PC-9 (cell line): ENCODE measurements at regions not wholly inside any gene's neighbourhood (a gene's known extent, or its start where the extent isn't known, plus 50 kb on each side); places are given as distances from the start of the nearest gene placed in this dataset.

Source experiments
- BruUV-seq: library from RNA; stranded (reverse); fragments of 400-500 nt; replicated peaks from 2 replicates; lab custom pipeline; 2021; lab: Mats Ljungman, UMichigan
- CTCF ChIA-PET: fragments of 300-600 bp; sonication (Branson Sonifier 250); formaldehyde crosslinking; loops from one replicate; lab custom pipeline; 2022; ENCODE audit warnings: antibody characterized with exemption; lab: Charles Lee
- POLR2A ChIA-PET: fragments of 300-600 bp; sonication (Branson Sonifier 250); formaldehyde crosslinking; loops from one replicate; lab custom pipeline; 2022; ENCODE audit warnings: antibody characterized with exemption; ENCODE audit not compliant: unreplicated experiment; lab: Charles Lee
- DNase-seq, 2 experiments: peaks; one replicate each; pipeline versions ENCODE4 v3.0.0 to v3.0.0-alpha.2; 2015 to 2022; ENCODE audit warnings: mixed read lengths in 1 of 2
- H2AFZ ChIP-seq: fragments of 200-600 bp; sonication (generic); 2 replicates; pipeline ENCODE4 v1.8.1; 2017; ENCODE audit warnings: antibody characterized with exemption
- H3F3A ChIP-seq: fragments of 200-600 bp; sonication (generic); 2 replicates; pipeline ENCODE4 v1.8.1; 2017; ENCODE audit warnings: antibody characterized with exemption, mild to moderate bottlenecking, low read depth; ENCODE audit not compliant: insufficient read depth
- H3K27ac ChIP-seq: fragments of 200-600 bp; sonication (generic); 2 replicates; pipeline ENCODE4 v1.6.1; 2016; ENCODE audit warnings: mixed run types
- H3K27me3 ChIP-seq: fragments of 200-600 bp; sonication (generic); 2 replicates; pipeline ENCODE4 v1.6.1; 2016; ENCODE audit warnings: low read depth, mixed run types; ENCODE audit not compliant: insufficient read depth
- H3K36me3 ChIP-seq: fragments of 200-600 bp; sonication (generic); 2 replicates; pipeline ENCODE4 v1.6.1; 2016; ENCODE audit warnings: low read depth, mixed run types
- H3K4me1 ChIP-seq: fragments of 200-600 bp; sonication (generic); replicated peaks from 2 replicates; pipeline ENCODE4 v1.6.1; 2016; ENCODE audit warnings: mixed run types; ENCODE audit not compliant: insufficient read depth
- H3K4me2 ChIP-seq: fragments of 200-600 bp; sonication (generic); 2 replicates; pipeline ENCODE4 v1.6.1; 2017; ENCODE audit warnings: mixed run types
- H3K4me3 ChIP-seq: fragments of 200-600 bp; sonication (generic); 2 replicates; pipeline ENCODE4 v1.6.1; 2016; ENCODE audit warnings: mixed run types
- H3K79me2 ChIP-seq: fragments of 200-600 bp; sonication (generic); 2 replicates; pipeline ENCODE4 v1.6.1; 2017; ENCODE audit warnings: low read depth, mixed run types
- H3K9me2 ChIP-seq: fragments of 200-600 bp; sonication (generic); 2 replicates; pipeline ENCODE4 v1.8.1; 2017; ENCODE audit warnings: mild to moderate bottlenecking; ENCODE audit not compliant: insufficient read depth
- H3K9me3 ChIP-seq: fragments of 200-600 bp; sonication (generic); 2 replicates; pipeline ENCODE4 v1.8.1; 2016; ENCODE audit warnings: low read depth; ENCODE audit not compliant: insufficient read depth
- H4K20me1 ChIP-seq: fragments of 200-600 bp; sonication (generic); 2 replicates; pipeline ENCODE4 v1.8.1; 2017; ENCODE audit not compliant: insufficient read depth
- CTCF ChIP-seq: fragments of 200-600 bp; sonication (generic); conservative IDR thresholded peaks from 2 replicates; pipeline ENCODE4 v1.6.1; 2017; ENCODE audit warnings: mixed run types, antibody characterized with exemption, mild to moderate bottlenecking, moderate library complexity
- EZH2 ChIP-seq: fragments of 200-600 bp; sonication (generic); IDR thresholded peaks from 2 replicates; pipeline ENCODE4 v1.8.0; 2017; ENCODE audit warnings: antibody characterized with exemption, low read depth
- intact Hi-C: fragments of 100-400 bp; cut with micrococcal nuclease; formaldehyde crosslinking; loops from one replicate; pipeline ENCODE4 v1.10.0; 2022; ENCODE audit not compliant: unreplicated experiment

GRCh38 chr1:147825586-147825985, 65.2 kb upstream of the GJA5 start:
- Histone ChIP-seq H3K9me3 (peaks cover 3% of the 10 kb centered on the region; the same call in 1 of the 2 replicates), H4K20me1 (no peaks in the 10 kb centered on the region), H3K27me3 (no peaks in the 10 kb centered on the region), H2AFZ (no peak overlapping the region), H3K9me2 (no peaks in the 10 kb centered on the region), H3K4me1 (peaks cover 35% of the 10 kb centered on the region), H3K36me3 (no peaks in the 10 kb centered on the region), H3K4me3 (no peak overlapping the region), H3K4me2 (no peak overlapping the region), H3K27ac (no peak overlapping the region), H3K79me2 (no peaks in the 10 kb centered on the region), H3F3A (peaks cover 26% of the 10 kb centered on the region)
- ChIA-PET CTCF (no interaction called here), POLR2A (no interaction called here)
- BruUV-seq = no TSS peak
- TF ChIP-seq CTCF (no peak), EZH2 (no peak)
- intact Hi-C loops = no loop called here
- DNase-seq = no peak

- Histone ChIP-seq H3K9me2 (no peaks in the 10 kb centered on the region), H3K4me3 (no peak overlapping the region), H3K4me2 (no peak overlapping the region), H2AFZ (no peak overlapping the region), H3K27ac (no peak overlapping the region), H3K27me3 (no peaks in the 10 kb centered on the region), H4K20me1 (no peaks in the 10 kb centered on the region), H3F3A (peaks cover 21% of the 10 kb centered on the region), H3K9me3 (peaks cover 5% of the 10 kb centered on the region; the same call in 1 of the 2 replicates), H3K79me2 (no peaks in the 10 kb centered on the region), H3K4me1 (peaks cover 28% of the 10 kb centered on the region), H3K36me3 (no peaks in the 10 kb centered on the region)
- ChIA-PET CTCF (no interaction called here), POLR2A (no interaction called here)
- DNase-seq = no peak
- TF ChIP-seq CTCF (no peak), EZH2 (no peak)
- BruUV-seq = no TSS peak
- intact Hi-C loops = no loop called here
These were observed 65.9 kb upstream of the GJA5 start for GRCh38 chr1:147826259-147826658.

- BruUV-seq = no TSS peak
- CTCF ChIA-PET = interaction anchor here (1.0 kb wide), 1 partner anchor 11 kb away, joined by 9 read pairs; no protein-coding TSS in a partner anchor
These were observed 69.2 kb upstream of the GJA8 start for GRCh38 chr1:147833231-147833860.

More at GRCh38 chr1:147833231-147833860, 69.2 kb upstream of the GJA8 start:
- Histone ChIP-seq H4K20me1 (no peaks in the 10 kb centered on the region), H3K79me2 (no peaks in the 10 kb centered on the region), H3K36me3 (no peaks in the 10 kb centered on the region), H3K27me3 (no peaks in the 10 kb centered on the region), H3K27ac (peak overlapping the region; percentile 91), H2AFZ (0 out of 2 replicates have a peak overlapping the region, but pooled peaks have one; percentile 3), H3K4me1 (peaks cover 68% of the 10 kb centered on the region), H3K4me3 (no peak overlapping the region), H3K9me3 (peaks cover 6% of the 10 kb centered on the region; the same call in 1 of the 2 replicates), H3K4me2 (peak overlapping the region; percentile 51), H3F3A (peaks cover 29% of the 10 kb centered on the region), H3K9me2 (no peaks in the 10 kb centered on the region)
- DNase-seq = peak; percentile 89 to 91
- POLR2A ChIA-PET = interaction anchor here (0.5 to 1.1 kb wide), 4 partner anchors 18 to 163 kb away, joined by 5 to 10 read pairs (median 6); partner anchors contain the start of gene ACP6
- intact Hi-C loops = loop anchor here (1.0 to 2.0 kb wide), 5 partner anchors 52 to 163 kb away; partner anchors contain the start of gene ACP6
- TF ChIP-seq EZH2 (no peak), CTCF (no peak)
